Activated CD4-positive, alpha-beta memory T cell treated with anti-CD3 and anti-CD28 coated beads for 36 hours (primary cell): ENCODE measurements at regions not wholly inside any gene's neighbourhood (a gene's known extent, or its start where the extent isn't known, plus 50 kb on each side); places are given as distances from the start of the nearest gene placed in this dataset.

Experiments used
- CTCF ChIA-PET: fragments of 350-600 bp; sonication (Branson Sonifier 250); formaldehyde crosslinking; loops from one replicate; lab custom pipeline; 2021; ENCODE audit warnings: antibody characterized with exemption, inconsistent platforms; lab: Charles Lee
- POLR2A ChIA-PET: fragments of 350-600 bp; sonication (Branson Sonifier 250); formaldehyde crosslinking; loops from one replicate; lab custom pipeline; 2021; ENCODE audit warnings: antibody characterized with exemption; lab: Charles Lee
- DNase-seq: peaks from one replicate; pipeline ENCODE4 v3.0.0-alpha.2; 2020
- H3K27ac Mint-ChIP-seq: one replicate; pipeline ENCODE4 v1.8.0; 2021; ENCODE audit warnings: mixed read lengths
- H3K27me3 Mint-ChIP-seq: one replicate; pipeline ENCODE4 v1.8.0; 2021; ENCODE audit warnings: mixed read lengths
- H3K36me3 Mint-ChIP-seq: one replicate; pipeline ENCODE4 v1.8.0; 2021; ENCODE audit warnings: mixed read lengths
- H3K4me1 Mint-ChIP-seq: one replicate; pipeline ENCODE4 v1.8.0; 2021; ENCODE audit warnings: low read depth, mixed read lengths
- H3K4me3 Mint-ChIP-seq: one replicate; pipeline ENCODE4 v1.8.0; 2021; ENCODE audit warnings: mild to moderate bottlenecking, mixed read lengths
- H3K9me3 Mint-ChIP-seq: one replicate; pipeline ENCODE4 v1.8.0; 2021; ENCODE audit warnings: mixed read lengths
- intact Hi-C: fragments of 100-400 bp; cut with micrococcal nuclease; formaldehyde crosslinking; loops from one replicate; pipeline ENCODE4 v1.15.1; 2023

DNA sequence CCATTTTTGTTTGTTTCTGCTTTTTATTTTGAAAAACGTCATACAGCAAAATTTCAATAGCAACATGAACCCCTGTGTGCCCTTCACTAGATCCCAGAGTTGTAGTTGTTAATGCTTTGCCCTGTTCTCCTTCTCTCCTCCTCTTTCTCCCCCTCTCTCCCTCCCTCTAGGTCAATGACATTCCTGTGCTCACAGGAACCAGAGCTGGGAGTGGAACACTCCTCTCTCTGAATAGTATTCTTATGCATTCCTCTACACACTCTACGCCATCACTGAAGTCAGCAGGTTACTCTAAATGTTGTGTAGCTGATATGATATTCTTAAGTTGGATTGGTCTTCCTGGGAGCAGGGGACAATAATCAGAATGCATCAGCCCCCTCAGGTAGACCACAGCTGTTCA, 243.4 kb downstream of the SYK start:
- Mint-ChIP-seq H3K4me3 (no peak overlapping the region), H3K27me3 (peaks cover 29% of the 10 kb centered on the region), H3K27ac (no peak overlapping the region), H3K36me3 (no peaks in the 10 kb centered on the region), H3K9me3 (no peaks in the 10 kb centered on the region), H3K4me1 (peaks cover 51% of the 10 kb centered on the region)
- intact Hi-C loops: no loop called here
- no peak for DNase-seq
- CTCF ChIA-PET: interaction anchor here (1.3 to 1.9 kb wide), 2 partner anchors 129 to 382 kb away, joined by 4 to 6 read pairs; no protein-coding TSS in a partner anchor
- POLR2A ChIA-PET: interaction anchor here (0.9 kb wide), 1 partner anchor 102 kb away, joined by 3 read pairs; no protein-coding TSS in a partner anchor

DNA sequence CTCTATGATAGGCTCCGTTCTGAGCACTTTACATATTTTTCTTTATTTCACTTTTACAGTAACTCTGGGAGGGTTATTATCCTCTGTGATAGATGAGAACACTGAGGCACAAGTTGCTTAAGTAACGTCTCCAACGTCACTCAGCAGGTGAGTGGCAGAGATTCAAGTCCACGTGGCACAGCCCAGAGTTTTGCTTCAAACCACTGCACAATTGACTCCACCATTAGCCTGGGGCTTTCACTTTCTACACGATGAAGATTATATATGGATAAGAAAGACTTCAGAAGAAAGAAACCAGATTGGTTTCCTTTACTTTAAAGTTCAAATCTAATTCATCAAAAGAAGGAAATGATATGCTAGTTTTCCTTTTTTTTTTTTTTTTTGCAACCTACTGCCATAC, 245.9 kb downstream of the SYK start:
- no peaks in the 10 kb centered on the region for H3K36me3 Mint-ChIP-seq
- ChIA-PET CTCF (no interaction called here), POLR2A (no interaction called here)
- peak; percentile 82 for DNase-seq
- peaks cover 52% of the 10 kb centered on the region for H3K4me1 Mint-ChIP-seq
- H3K27me3 Mint-ChIP-seq: peaks cover 35% of the 10 kb centered on the region
- peak overlapping the region; percentile 83 for H3K27ac Mint-ChIP-seq
- peak overlapping the region; percentile 27 for H3K4me3 Mint-ChIP-seq
- H3K9me3 Mint-ChIP-seq: no peaks in the 10 kb centered on the region
- intact Hi-C loops: loop anchor here (1.0 kb wide), 2 partner anchors 10 to 104 kb away; no protein-coding TSS in a partner anchor

DNA sequence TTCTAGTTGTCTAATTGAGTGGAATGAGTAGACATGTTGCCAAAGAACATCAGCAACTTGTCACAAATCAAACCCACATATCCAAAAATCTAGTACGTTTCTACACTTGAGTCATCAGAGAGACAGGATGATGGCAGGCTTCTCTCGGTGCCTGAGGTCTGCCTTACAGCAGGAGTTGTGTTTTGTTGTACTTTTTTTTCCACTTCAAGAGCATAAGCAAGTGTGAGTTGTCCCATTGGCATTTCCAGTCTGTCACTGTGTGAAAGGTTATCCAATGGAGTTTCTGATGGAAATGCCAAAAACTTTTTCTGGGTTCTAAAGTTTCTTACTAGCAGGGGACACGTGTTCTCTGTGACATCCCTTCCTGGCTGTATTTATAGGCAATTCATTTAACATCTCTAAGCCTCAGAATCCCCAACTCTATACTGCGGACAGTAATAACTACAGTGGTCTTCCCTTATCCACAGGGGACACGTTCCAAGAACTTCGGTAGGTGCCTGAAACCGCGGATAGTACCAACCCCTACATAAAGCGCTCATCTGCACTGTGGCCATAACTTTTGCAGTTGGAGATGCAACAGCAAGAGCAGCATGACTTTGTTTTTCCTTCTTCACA, 246.5 kb downstream of the SYK start:
- H3K27me3 Mint-ChIP-seq: peaks cover 40% of the 10 kb centered on the region
- intact Hi-C loops: loop anchor here (1.0 to 2.0 kb wide), 9 partner anchors 11 to 371 kb away; no protein-coding TSS in a partner anchor

DNA sequence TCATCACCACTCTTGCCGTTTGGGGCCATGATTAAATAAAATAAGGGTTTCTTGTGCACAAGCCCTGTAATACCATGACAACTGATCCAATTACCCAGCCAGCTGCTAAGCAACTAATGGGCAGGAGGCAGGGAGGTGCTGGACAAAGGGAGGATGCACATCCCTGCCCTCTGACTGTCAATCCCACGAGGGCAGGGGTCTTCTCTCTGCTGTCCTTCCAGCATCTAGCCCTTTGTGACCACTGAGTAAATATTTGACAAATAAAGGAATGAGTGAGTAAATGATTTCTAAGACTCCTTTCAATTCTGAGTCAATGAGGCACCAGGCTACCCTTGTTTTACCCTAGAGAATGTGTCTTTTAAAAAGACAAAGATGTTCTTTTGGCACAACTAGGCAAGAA, 247.1 kb downstream of the SYK start:
- DNase-seq: no peak
- POLR2A ChIA-PET: interaction anchor here (1.0 to 1.1 kb wide), 2 partner anchors 98 to 159 kb away, joined by 3 read pairs; no protein-coding TSS in a partner anchor
- Mint-ChIP-seq H3K36me3 (no peaks in the 10 kb centered on the region), H3K9me3 (no peaks in the 10 kb centered on the region), H3K4me1 (peaks cover 63% of the 10 kb centered on the region), H3K4me3 (no peak overlapping the region), H3K27me3 (peaks cover 35% of the 10 kb centered on the region), H3K27ac (peak overlapping the region; percentile 83)
- CTCF ChIA-PET: interaction anchor here (1.1 to 1.7 kb wide), 2 partner anchors 22 to 83 kb away, joined by 3 to 7 read pairs; no protein-coding TSS in a partner anchor
- intact Hi-C loops: loop anchor here (1.0 to 2.0 kb wide), 7 partner anchors 23 to 371 kb away; no protein-coding TSS in a partner anchor

More for the DNA sequence above, 246.5 kb downstream of the SYK start:
- ChIA-PET POLR2A (interaction anchor here (1.0 to 1.1 kb wide), 2 partner anchors 99 to 160 kb away, joined by 3 read pairs; no protein-coding TSS in a partner anchor), CTCF (no interaction called here)
- Mint-ChIP-seq H3K9me3 (no peaks in the 10 kb centered on the region), H3K36me3 (no peaks in the 10 kb centered on the region), H3K4me1 (peaks cover 58% of the 10 kb centered on the region), H3K4me3 (no peak overlapping the region), H3K27ac (peak overlapping the region; percentile 83)
- DNase-seq: peak; percentile 73

DNA sequence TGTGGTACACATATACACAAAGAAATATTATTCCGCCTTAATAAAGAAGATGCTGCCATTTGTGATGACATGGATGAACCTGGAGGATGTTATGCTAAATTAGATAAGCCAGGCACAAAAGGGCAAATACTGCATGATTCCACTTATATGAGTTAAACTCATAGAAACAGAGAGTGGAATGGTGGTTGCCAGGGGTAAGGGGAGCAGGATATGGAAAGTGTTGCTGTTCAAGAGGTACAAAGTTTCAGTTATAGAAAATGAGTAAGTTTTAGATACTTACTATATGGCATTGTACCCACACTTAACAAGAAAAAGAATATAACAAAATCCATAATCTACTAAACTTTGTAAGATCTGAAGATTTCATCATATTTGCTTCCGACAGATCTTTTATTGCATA, 252.2 kb downstream of the SYK start:
- peaks cover 18% of the 10 kb centered on the region for H3K27me3 Mint-ChIP-seq
- DNase-seq: peak; percentile 51
- H3K4me3 Mint-ChIP-seq: no peak overlapping the region
- peaks cover 61% of the 10 kb centered on the region for H3K4me1 Mint-ChIP-seq
- CTCF ChIA-PET: no interaction called here
- H3K27ac Mint-ChIP-seq: peak overlapping the region; percentile 46
- POLR2A ChIA-PET: no interaction called here
- H3K36me3 Mint-ChIP-seq: no peaks in the 10 kb centered on the region
- intact Hi-C loops: no loop called here
- H3K9me3 Mint-ChIP-seq: no peaks in the 10 kb centered on the region

DNA sequence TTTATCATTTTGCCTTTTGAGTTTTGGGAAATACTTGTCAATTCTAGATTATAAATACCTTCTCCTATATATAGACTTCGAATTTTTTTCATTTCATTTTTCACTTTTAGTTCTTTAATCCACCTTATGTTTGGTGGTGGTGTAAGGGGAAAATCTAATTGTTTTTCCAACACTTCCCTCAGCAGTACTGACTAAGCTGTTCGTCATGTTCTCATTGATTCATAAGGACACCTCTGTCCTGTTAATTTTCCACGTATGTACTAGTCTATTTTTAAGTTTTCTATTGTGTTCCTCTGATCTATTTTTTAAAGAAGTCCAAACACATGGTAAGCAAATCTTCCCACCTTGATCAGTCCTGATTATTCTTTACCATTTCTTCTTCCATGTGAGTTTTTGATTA, 254.2 kb downstream of the SYK start:
- peak overlapping the region; percentile 51 for H3K27ac Mint-ChIP-seq
- POLR2A ChIA-PET: interaction anchor here (1.4 kb wide), 1 partner anchor 152 kb away, joined by 3 read pairs; no protein-coding TSS in a partner anchor
- DNase-seq: no peak
- H3K4me3 Mint-ChIP-seq: no peak overlapping the region
- no peaks in the 10 kb centered on the region for H3K9me3 Mint-ChIP-seq
- CTCF ChIA-PET: interaction anchor here (0.8 to 1.4 kb wide), 3 partner anchors 11 to 22 kb away, joined by 3 to 4 read pairs (median 3); no protein-coding TSS in a partner anchor
- H3K4me1 Mint-ChIP-seq: peaks cover 60% of the 10 kb centered on the region
- H3K36me3 Mint-ChIP-seq: no peaks in the 10 kb centered on the region
- peaks cover 11% of the 10 kb centered on the region for H3K27me3 Mint-ChIP-seq
- intact Hi-C loops: loop anchor here (1.0 kb wide), 1 partner anchor 30 kb away; no protein-coding TSS in a partner anchor

DNA sequence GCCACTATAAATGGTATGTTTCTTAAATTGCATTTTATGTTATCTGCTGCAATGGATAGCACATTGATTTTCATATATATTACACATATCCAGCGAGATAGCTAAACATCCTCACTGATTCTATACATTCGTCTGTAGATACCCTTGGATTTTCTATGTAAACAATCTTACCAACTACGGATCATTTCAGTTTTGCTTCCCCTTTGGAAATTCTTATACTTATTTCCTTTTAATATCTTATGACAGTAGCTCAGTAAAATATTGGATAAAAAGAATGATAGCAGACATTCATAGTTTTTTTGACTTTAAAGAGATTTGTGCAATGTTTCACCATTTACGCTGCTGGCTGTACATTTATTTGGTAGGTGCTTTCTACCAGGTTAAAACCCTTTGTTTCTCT, 254.9 kb downstream of the SYK start:
- DNase-seq: no peak
- Mint-ChIP-seq H3K9me3 (no peaks in the 10 kb centered on the region), H3K36me3 (no peaks in the 10 kb centered on the region), H3K4me3 (no peak overlapping the region), H3K27ac (no peak overlapping the region), H3K27me3 (peaks cover 10% of the 10 kb centered on the region), H3K4me1 (peaks cover 64% of the 10 kb centered on the region)
- ChIA-PET POLR2A (interaction anchor here (1.4 kb wide), 1 partner anchor 151 kb away, joined by 3 read pairs; no protein-coding TSS in a partner anchor), CTCF (interaction anchor here (0.8 to 1.4 kb wide), 2 partner anchors 11 to 22 kb away, joined by 3 to 4 read pairs; no protein-coding TSS in a partner anchor)
- intact Hi-C loops: loop anchor here (1.0 kb wide), 1 partner anchor 30 kb away; no protein-coding TSS in a partner anchor

DNA sequence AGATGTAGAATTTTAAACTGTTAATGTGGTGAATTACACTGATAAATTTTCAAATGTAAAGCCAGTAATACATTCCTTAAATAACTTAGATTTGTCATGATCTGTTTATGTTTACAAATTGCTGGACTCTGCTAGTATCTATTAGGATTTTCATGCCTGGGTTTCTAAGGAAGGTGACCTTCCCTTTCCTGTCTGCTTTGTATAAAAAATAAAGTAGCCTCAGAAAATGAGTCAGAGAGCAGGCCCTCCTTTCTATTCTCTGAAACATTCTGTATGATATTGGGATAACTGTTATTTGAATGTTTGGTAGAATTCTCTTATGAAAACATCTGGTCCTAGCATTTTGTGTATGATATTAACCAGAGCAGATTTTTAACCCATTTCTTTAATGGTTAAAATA, 255.3 kb downstream of the SYK start:
- H3K27me3 Mint-ChIP-seq: peaks cover 12% of the 10 kb centered on the region
- CTCF ChIA-PET: interaction anchor here (1.4 kb wide), 1 partner anchor 10 kb away, joined by 3 read pairs; no protein-coding TSS in a partner anchor
- intact Hi-C loops: loop anchor here (1.0 kb wide), 1 partner anchor 29 kb away; no protein-coding TSS in a partner anchor
- POLR2A ChIA-PET: no interaction called here
- H3K4me3 Mint-ChIP-seq: no peak overlapping the region
- no peak for DNase-seq
- H3K9me3 Mint-ChIP-seq: no peaks in the 10 kb centered on the region
- H3K4me1 Mint-ChIP-seq: peaks cover 68% of the 10 kb centered on the region
- H3K27ac Mint-ChIP-seq: no peak overlapping the region
- no peaks in the 10 kb centered on the region for H3K36me3 Mint-ChIP-seq

DNA sequence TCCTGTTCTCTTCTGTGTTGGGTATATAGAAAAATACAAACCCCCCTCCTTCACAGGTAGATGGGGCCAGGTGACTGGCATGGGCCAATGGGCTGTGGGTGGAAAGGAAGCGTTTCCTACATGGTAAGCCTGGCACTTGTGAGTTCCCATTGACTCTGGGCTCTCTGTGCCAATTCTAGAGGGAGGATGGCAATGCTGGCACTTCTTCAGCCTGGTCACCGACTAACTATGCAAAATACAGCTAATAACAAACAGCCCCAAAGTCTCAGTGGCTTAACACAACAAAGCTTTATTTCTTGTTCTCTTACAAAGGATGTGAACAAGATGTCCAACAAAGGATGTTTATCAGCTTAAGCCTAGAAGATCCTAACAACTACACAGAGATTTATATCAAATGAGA, 258.1 kb downstream of the SYK start:
- ChIA-PET CTCF (no interaction called here), POLR2A (interaction anchor here (1.7 kb wide), 1 partner anchor 148 kb away, joined by 5 read pairs; no protein-coding TSS in a partner anchor)
- Mint-ChIP-seq H3K36me3 (no peaks in the 10 kb centered on the region), H3K4me3 (no peak overlapping the region), H3K27me3 (peaks cover 8% of the 10 kb centered on the region), H3K4me1 (peaks cover 49% of the 10 kb centered on the region), H3K27ac (peak overlapping the region; percentile 40), H3K9me3 (no peaks in the 10 kb centered on the region)
- intact Hi-C loops: no loop called here
- DNase-seq: no peak

DNA sequence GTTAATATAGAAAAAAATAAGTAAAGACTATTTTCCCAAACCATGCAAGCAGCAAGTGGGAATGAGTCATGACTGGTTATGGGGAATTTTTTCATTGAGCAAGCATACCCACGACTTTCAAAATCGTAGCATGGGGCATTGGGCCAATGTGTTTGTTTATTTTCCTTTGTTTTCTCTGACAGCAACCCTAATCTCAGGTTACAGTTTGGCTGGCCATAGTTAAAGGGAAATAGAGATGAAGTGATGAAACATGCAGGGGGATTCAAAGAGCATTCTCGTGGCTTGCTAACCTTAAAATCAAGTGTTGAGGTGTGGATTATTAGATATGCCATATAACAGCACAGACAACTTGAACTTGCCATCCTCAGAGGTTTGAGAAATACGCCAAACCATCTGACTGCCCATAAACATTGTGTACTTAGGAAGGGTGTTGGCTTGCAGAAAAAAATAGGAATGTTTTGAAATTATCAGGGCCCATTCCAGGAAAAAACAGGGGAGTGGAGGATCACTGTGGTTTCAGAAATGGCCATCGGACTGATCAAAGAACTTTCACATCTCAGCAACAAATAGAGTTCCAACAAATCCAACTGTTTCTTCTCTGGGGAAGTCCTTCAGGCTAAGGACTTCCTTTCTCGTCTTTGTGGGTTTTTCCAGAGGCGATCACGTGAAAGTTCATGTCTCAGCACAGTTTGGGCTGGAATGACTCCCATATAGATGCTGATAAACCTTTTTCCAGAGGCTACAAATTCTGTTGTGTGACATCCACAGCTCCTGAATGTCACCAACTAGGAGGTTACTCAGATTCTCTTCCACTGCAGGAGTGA, 259.1 kb downstream of the SYK start:
- intact Hi-C loops: no loop called here
- Mint-ChIP-seq H3K27ac (peak overlapping the region; percentile 6), H3K4me3 (no peak overlapping the region)

DNA sequence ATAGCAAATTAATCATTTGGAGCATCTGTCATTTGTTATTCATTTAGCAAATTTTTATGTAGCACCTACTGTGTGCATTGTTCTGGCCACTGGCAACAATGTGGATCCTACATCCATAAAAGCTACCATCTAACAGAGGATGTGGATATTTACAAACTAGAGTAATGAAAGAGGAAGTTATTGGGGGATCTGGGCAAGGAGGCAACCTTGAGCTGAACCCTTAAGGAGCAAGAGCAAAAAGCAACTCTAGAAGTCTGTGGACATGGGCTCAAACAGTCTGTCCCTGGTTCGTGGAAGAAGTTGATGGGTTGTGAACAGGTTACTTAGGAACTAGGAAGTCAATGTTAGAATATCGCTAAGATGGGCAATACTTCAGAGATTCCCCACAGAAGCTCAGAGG, 259.9 kb downstream of the SYK start:
- H3K27me3 Mint-ChIP-seq: peaks cover 18% of the 10 kb centered on the region

More for the DNA sequence above, 259.1 kb downstream of the SYK start:
- DNase-seq: no peak
- no peaks in the 10 kb centered on the region for H3K36me3 Mint-ChIP-seq
- H3K27me3 Mint-ChIP-seq: peaks cover 13% of the 10 kb centered on the region
- POLR2A ChIA-PET: interaction anchor here (1.3 to 1.7 kb wide), 2 partner anchors 71 to 147 kb away, joined by 4 to 5 read pairs; no protein-coding TSS in a partner anchor
- H3K9me3 Mint-ChIP-seq: no peaks in the 10 kb centered on the region
- CTCF ChIA-PET: no interaction called here
- H3K4me1 Mint-ChIP-seq: peaks cover 41% of the 10 kb centered on the region

More for the DNA sequence above, 259.9 kb downstream of the SYK start:
- no peak overlapping the region for H3K27ac Mint-ChIP-seq
- no peak overlapping the region for H3K4me3 Mint-ChIP-seq
- no peaks in the 10 kb centered on the region for H3K36me3 Mint-ChIP-seq
- peaks cover 33% of the 10 kb centered on the region for H3K4me1 Mint-ChIP-seq
- H3K9me3 Mint-ChIP-seq: no peaks in the 10 kb centered on the region
- intact Hi-C loops: no loop called here
- no peak for DNase-seq
- ChIA-PET POLR2A (interaction anchor here (1.3 to 2.3 kb wide), 2 partner anchors 9 to 70 kb away, joined by 4 to 9 read pairs; no protein-coding TSS in a partner anchor), CTCF (interaction anchor here (1.8 kb wide), 1 partner anchor 28 kb away, joined by 5 read pairs; no protein-coding TSS in a partner anchor)
